T-helper 17 cell (primary cell): ENCODE measurements at regions not wholly inside any gene's neighbourhood (a gene's known extent, or its start where the extent isn't known, plus 50 kb on each side); places are given as distances from the start of the nearest gene placed in this dataset.

Experiments
- ATAC-seq: fragments of 150-1000 bp; cut with Tn5 transposase; 2 replicates; pipeline ENCODE4 v1.10.0; 2021; ENCODE audit warnings: mild to moderate bottlenecking, moderate library complexity
- DNase-seq, 3 donors: peaks; one replicate each; pipeline versions ENCODE4 v3.0.0 to v3.0.0-alpha.2; 2020 to 2021
- H3K9me3 ChIP-seq: one replicate; pipeline ENCODE4 v1.7.0; 2013; ENCODE audit warnings: low read length, mild to moderate bottlenecking; ENCODE audit not compliant: control insufficient read depth, poor library complexity, severe bottlenecking
- H3K27ac Mint-ChIP-seq: one replicate; pipeline ENCODE4 v1.8.0; 2022; ENCODE audit warnings: mild to moderate bottlenecking, moderate library complexity, mixed read lengths
- H3K27me3 Mint-ChIP-seq: one replicate; pipeline ENCODE4 v1.8.0; 2022; ENCODE audit warnings: mixed read lengths
- H3K36me3 Mint-ChIP-seq: one replicate; pipeline ENCODE4 v1.8.0; 2022; ENCODE audit warnings: low read depth, mixed read lengths
- H3K4me1 Mint-ChIP-seq: one replicate; pipeline ENCODE4 v1.8.0; 2022; ENCODE audit warnings: mild to moderate bottlenecking, mixed read lengths
- H3K4me3 Mint-ChIP-seq: one replicate; pipeline ENCODE4 v1.8.0; 2022; ENCODE audit warnings: mild to moderate bottlenecking, moderate library complexity, mixed read lengths

GRCh38 chr9:20117482-20117881 is 328.6 kb upstream of the SLC24A2 start:
- Mint-ChIP-seq H3K27ac (no peak overlapping the region), H3K4me3 (no peak overlapping the region), H3K4me1 (no peaks in the 10 kb centered on the region), H3K27me3 (no peaks in the 10 kb centered on the region), H3K36me3 (no peaks in the 10 kb centered on the region)
- no peaks in the 10 kb centered on the region for H3K9me3 ChIP-seq
- DNase-seq = no peak
- no peak for ATAC-seq

- Mint-ChIP-seq H3K27ac (no peak overlapping the region), H3K4me3 (no peak overlapping the region), H3K4me1 (no peaks in the 10 kb centered on the region), H3K27me3 (no peaks in the 10 kb centered on the region), H3K36me3 (no peaks in the 10 kb centered on the region)
- no peak for ATAC-seq
- no peak for DNase-seq
- no peaks in the 10 kb centered on the region for H3K9me3 ChIP-seq
Observed at GRCh38 chr9:20114974-20115373, 326.1 kb upstream of the SLC24A2 start.

DNA sequence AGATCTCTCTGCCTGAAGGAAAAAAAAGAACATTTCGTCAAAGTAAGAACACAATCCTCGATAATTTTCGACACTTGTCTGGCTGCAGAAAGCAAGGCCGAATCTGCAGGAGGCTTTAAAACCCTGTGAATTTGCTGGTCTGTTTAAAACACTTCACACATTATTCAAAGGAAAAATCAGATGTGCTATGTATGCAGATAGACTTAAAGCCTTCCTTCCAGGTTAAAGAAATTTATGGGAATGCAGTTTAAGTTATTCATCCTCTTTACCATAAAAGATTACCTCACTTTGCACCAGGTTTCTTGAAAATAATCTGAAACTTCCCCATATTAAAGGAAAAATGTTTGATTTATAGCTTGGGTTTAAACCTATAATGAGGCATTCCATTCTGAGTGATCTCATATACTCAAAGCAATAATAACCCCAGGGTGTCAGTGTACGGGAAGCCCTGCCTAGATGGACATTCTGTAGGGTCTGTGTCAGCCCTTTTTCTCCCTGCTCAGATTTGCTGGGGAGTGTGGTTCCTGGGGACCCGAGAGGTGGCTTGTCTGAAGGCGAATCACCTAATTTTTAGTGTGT is 323.5 kb upstream of the SLC24A2 start:
- H3K27ac Mint-ChIP-seq = no peak overlapping the region
- no peaks in the 10 kb centered on the region for H3K36me3 Mint-ChIP-seq
- ATAC-seq = no peak

GRCh38 chr9:20111173-20111843 is 322.5 kb upstream of the SLC24A2 start:
- H3K9me3 ChIP-seq = no peaks in the 10 kb centered on the region
- no peaks in the 10 kb centered on the region for H3K4me1 Mint-ChIP-seq
- ATAC-seq (no peak), DNase-seq (no peak)
- H3K4me3 Mint-ChIP-seq = no peak overlapping the region
- no peaks in the 10 kb centered on the region for H3K36me3 Mint-ChIP-seq
- H3K27me3 Mint-ChIP-seq = no peaks in the 10 kb centered on the region
- H3K27ac Mint-ChIP-seq = no peak overlapping the region

More for the DNA sequence above, 323.5 kb upstream of the SLC24A2 start:
- H3K9me3 ChIP-seq = no peaks in the 10 kb centered on the region
- H3K4me1 Mint-ChIP-seq = no peaks in the 10 kb centered on the region
- H3K4me3 Mint-ChIP-seq = no peak overlapping the region
- no peak for DNase-seq
- no peaks in the 10 kb centered on the region for H3K27me3 Mint-ChIP-seq

DNA sequence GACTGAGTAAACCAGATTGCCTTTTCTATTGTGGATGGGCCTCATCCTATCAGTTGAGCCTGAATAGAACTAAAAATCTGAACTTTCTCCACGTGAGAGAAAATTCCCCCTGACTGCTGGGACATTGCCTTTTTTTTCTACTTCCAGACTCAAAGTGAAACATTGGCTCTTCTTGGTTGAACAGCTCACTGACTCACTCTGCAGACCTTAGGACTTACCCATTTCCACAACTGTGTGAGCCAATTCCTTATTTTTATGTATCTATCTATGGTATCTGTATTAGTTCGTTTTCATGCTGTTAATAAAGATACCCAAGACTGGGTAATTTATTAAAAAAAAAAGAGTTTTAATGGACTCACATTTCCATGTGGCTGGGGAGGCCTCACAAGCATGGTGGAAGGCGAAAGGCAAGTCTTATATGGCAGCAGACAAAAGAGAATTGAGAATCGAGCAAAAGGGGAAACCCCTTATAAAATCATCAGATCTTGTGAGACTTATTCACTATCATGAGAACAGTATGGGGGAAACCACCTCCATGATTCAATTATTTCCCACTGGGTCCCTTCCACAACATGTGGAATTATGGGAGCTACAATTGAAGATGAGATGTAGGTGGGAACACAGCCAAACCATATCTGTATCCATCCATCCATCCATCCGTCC is 306.7 kb upstream of the SLC24A2 start:
- Mint-ChIP-seq H3K27me3 (peaks cover 5% of the 10 kb centered on the region), H3K27ac (no peak overlapping the region), H3K4me3 (no peak overlapping the region), H3K4me1 (no peaks in the 10 kb centered on the region), H3K36me3 (no peaks in the 10 kb centered on the region)
- no peak for DNase-seq
- no peak for ATAC-seq
- no peaks in the 10 kb centered on the region for H3K9me3 ChIP-seq

GRCh38 chr9:20092561-20092960 is 303.7 kb upstream of the SLC24A2 start:
- Mint-ChIP-seq H3K36me3 (no peaks in the 10 kb centered on the region), H3K4me1 (no peaks in the 10 kb centered on the region), H3K4me3 (no peak overlapping the region), H3K27me3 (no peaks in the 10 kb centered on the region), H3K27ac (no peak overlapping the region)
- no peaks in the 10 kb centered on the region for H3K9me3 ChIP-seq
- DNase-seq (no peak), ATAC-seq (no peak)

- H3K27me3 Mint-ChIP-seq = peaks cover 5% of the 10 kb centered on the region
- no peaks in the 10 kb centered on the region for H3K4me1 Mint-ChIP-seq
- no peak overlapping the region for H3K4me3 Mint-ChIP-seq
- no peak for DNase-seq
- no peaks in the 10 kb centered on the region for H3K9me3 ChIP-seq
- H3K36me3 Mint-ChIP-seq = peaks cover 2% of the 10 kb centered on the region
- no peak for ATAC-seq
- H3K27ac Mint-ChIP-seq = no peak overlapping the region
Observed at GRCh38 chr9:20087481-20087880, 298.6 kb upstream of the SLC24A2 start.

- no peaks in the 10 kb centered on the region for H3K9me3 ChIP-seq
- Mint-ChIP-seq H3K4me1 (no peaks in the 10 kb centered on the region), H3K4me3 (no peak overlapping the region), H3K27ac (no peak overlapping the region), H3K27me3 (peaks cover 5% of the 10 kb centered on the region), H3K36me3 (peaks cover 2% of the 10 kb centered on the region)
- ATAC-seq (no peak), DNase-seq (no peak)
Observed at GRCh38 chr9:20085842-20086241, 297.0 kb upstream of the SLC24A2 start.

GRCh38 chr9:20084125-20084524 is 295.3 kb upstream of the SLC24A2 start:
- Mint-ChIP-seq H3K4me1 (no peaks in the 10 kb centered on the region), H3K36me3 (peaks cover 2% of the 10 kb centered on the region), H3K27me3 (peaks cover 5% of the 10 kb centered on the region), H3K4me3 (no peak overlapping the region), H3K27ac (no peak overlapping the region)
- no peaks in the 10 kb centered on the region for H3K9me3 ChIP-seq
- no peak for DNase-seq
- ATAC-seq = no peak

- no peaks in the 10 kb centered on the region for H3K9me3 ChIP-seq
- peaks cover 9% of the 10 kb centered on the region for H3K27me3 Mint-ChIP-seq
- no peaks in the 10 kb centered on the region for H3K4me1 Mint-ChIP-seq
- H3K27ac Mint-ChIP-seq = no peak overlapping the region
- ATAC-seq (no peak), DNase-seq (no peak)
- no peak overlapping the region for H3K4me3 Mint-ChIP-seq
- H3K36me3 Mint-ChIP-seq = peaks cover 2% of the 10 kb centered on the region
Observed at GRCh38 chr9:20083390-20083789, 294.6 kb upstream of the SLC24A2 start.

DNA sequence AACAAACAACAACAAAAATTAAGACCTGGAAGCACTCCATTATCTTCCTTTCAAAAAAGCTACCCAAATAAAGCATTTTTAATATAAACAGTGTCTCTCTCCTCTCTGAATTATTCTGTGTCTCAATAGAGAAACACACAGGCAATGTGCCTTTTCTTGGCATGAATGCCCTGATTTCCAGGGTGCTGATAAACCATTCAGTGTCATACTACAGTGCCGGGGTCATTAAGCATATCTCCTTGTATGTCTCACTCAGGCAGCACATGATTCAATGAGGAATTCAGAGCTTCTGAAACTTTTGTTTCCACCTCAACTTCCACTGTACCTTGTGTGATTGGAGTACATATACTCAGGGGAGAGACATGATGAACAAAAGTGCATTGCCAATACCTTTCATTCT is 294.0 kb upstream of the SLC24A2 start:
- Mint-ChIP-seq H3K27ac (no peak overlapping the region), H3K27me3 (peaks cover 9% of the 10 kb centered on the region), H3K4me1 (no peaks in the 10 kb centered on the region), H3K36me3 (peaks cover 2% of the 10 kb centered on the region), H3K4me3 (no peak overlapping the region)
- no peaks in the 10 kb centered on the region for H3K9me3 ChIP-seq
- ATAC-seq = no peak
- DNase-seq = no peak

GRCh38 chr9:20082406-20082805 is 293.6 kb upstream of the SLC24A2 start:
- peaks cover 2% of the 10 kb centered on the region for H3K36me3 Mint-ChIP-seq

DNA sequence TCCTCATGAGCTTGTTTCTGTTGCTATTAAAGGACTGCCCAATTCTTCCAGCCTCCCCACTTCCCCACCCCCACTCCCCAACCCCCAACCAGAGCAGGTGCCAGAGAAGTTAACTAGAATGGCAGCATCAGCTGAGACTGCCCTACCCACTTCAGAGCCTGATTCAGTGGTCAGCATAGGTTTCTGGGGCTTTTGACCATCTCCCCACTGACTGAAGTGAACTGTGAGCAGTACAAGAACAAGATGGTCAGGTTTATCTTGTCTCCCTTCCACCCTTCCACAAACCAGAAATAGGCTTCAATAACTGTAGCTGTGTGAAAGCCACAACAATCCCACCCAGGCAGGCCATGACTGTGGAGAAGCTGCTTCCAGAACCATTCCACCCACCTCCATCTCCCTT is 289.4 kb upstream of the SLC24A2 start:
- DNase-seq (no peak), ATAC-seq (no peak)
- Mint-ChIP-seq H3K27ac (no peak overlapping the region), H3K27me3 (peaks cover 5% of the 10 kb centered on the region), H3K36me3 (no peaks in the 10 kb centered on the region), H3K4me1 (no peaks in the 10 kb centered on the region), H3K4me3 (no peak overlapping the region)
- H3K9me3 ChIP-seq = no peaks in the 10 kb centered on the region

More at GRCh38 chr9:20082406-20082805, 293.6 kb upstream of the SLC24A2 start:
- Mint-ChIP-seq H3K27ac (no peak overlapping the region), H3K4me1 (no peaks in the 10 kb centered on the region), H3K4me3 (no peak overlapping the region), H3K27me3 (peaks cover 9% of the 10 kb centered on the region)
- no peaks in the 10 kb centered on the region for H3K9me3 ChIP-seq
- ATAC-seq (no peak), DNase-seq (no peak)

- H3K36me3 Mint-ChIP-seq = peaks cover 2% of the 10 kb centered on the region
- no peaks in the 10 kb centered on the region for H3K9me3 ChIP-seq
- H3K4me1 Mint-ChIP-seq = no peaks in the 10 kb centered on the region
- no peak overlapping the region for H3K27ac Mint-ChIP-seq
- peaks cover 9% of the 10 kb centered on the region for H3K27me3 Mint-ChIP-seq
- no peak for DNase-seq
- ATAC-seq = no peak
- no peak overlapping the region for H3K4me3 Mint-ChIP-seq
Observed at GRCh38 chr9:20074291-20074690, 285.5 kb upstream of the SLC24A2 start.
